ENCODE measurements at regions not wholly inside any gene's neighbourhood (a gene's known extent, or its start where the extent isn't known, plus 50 kb on each side); places are given as distances from the start of the nearest gene placed in this dataset.

GRCh38 chr10:109701633-109702215 is 221.6 kb downstream of the XPNPEP1 start:
- TF ChIP-seq CTCF (IDR thresholded peaks at IDR 0.05) (no peak), POLR2A (IDR thresholded peaks at IDR 0.05) (no peak)
